Activated T-helper 1 cell treated with anti-CD3 and anti-CD28 coated beads, Interleukin-12 subunit alpha, Interleukin-12 subunit beta, Interleukin-2, Interleukin-4 antibody, amounts not matched to agents 30 ng/mL and 10 ng/mL and 1 ng/mL, durations not matched to agents 14 hours and 24 hours and 36 hours (primary cell): ENCODE measurements at regions not wholly inside any gene's neighbourhood (a gene's known extent, or its start where the extent isn't known, plus 50 kb on each side); places are given as distances from the start of the nearest gene placed in this dataset.

Experiments used
- DNase-seq: peaks from one replicate; pipeline ENCODE4 v3.0.0; 2021; ENCODE audit warnings: low spot score
- H3K27ac Mint-ChIP-seq: one replicate; pipeline ENCODE4 v1.8.0; 2021; ENCODE audit warnings: mild to moderate bottlenecking, mixed read lengths
- H3K27me3 Mint-ChIP-seq: one replicate; pipeline ENCODE4 v1.8.0; 2022; ENCODE audit warnings: mild to moderate bottlenecking, moderate library complexity, mixed read lengths; ENCODE audit not compliant: insufficient read depth
- H3K36me3 Mint-ChIP-seq: one replicate; pipeline ENCODE4 v1.8.0; 2021; ENCODE audit warnings: low read depth, mixed read lengths
- H3K4me1 Mint-ChIP-seq: one replicate; pipeline ENCODE4 v1.8.0; 2021; ENCODE audit warnings: low read depth, mixed read lengths
- H3K4me3 Mint-ChIP-seq: one replicate; pipeline ENCODE4 v1.8.0; 2021; ENCODE audit warnings: mild to moderate bottlenecking, moderate library complexity, mixed read lengths
- H3K9me3 Mint-ChIP-seq: one replicate; pipeline ENCODE4 v1.8.0; 2021; ENCODE audit warnings: mixed read lengths
- intact Hi-C: fragments of 100-400 bp; cut with micrococcal nuclease; formaldehyde crosslinking; loops from one replicate; pipeline ENCODE4 v1.15.1; 2024

GRCh38 chr2:234643407-234643806 lies 146.5 kb upstream of the ARL4C start:
- Mint-ChIP-seq H3K27me3 (peaks cover 2% of the 10 kb centered on the region), H3K9me3 (peaks cover 16% of the 10 kb centered on the region), H3K27ac (no peak overlapping the region), H3K36me3 (no peaks in the 10 kb centered on the region), H3K4me3 (no peak overlapping the region), H3K4me1 (no peaks in the 10 kb centered on the region)
- intact Hi-C loops: no loop called here
- no peak for DNase-seq

- H3K4me1 Mint-ChIP-seq: no peaks in the 10 kb centered on the region
- peaks cover 16% of the 10 kb centered on the region for H3K9me3 Mint-ChIP-seq
- H3K4me3 Mint-ChIP-seq: no peak overlapping the region
- no peaks in the 10 kb centered on the region for H3K36me3 Mint-ChIP-seq
- H3K27ac Mint-ChIP-seq: no peak overlapping the region
- intact Hi-C loops: no loop called here
- peaks cover 2% of the 10 kb centered on the region for H3K27me3 Mint-ChIP-seq
- DNase-seq: no peak
Measured at GRCh38 chr2:234641086-234641485, 144.2 kb upstream of the ARL4C start.

- intact Hi-C loops: no loop called here
- no peaks in the 10 kb centered on the region for H3K36me3 Mint-ChIP-seq
- H3K27me3 Mint-ChIP-seq: peaks cover 2% of the 10 kb centered on the region
- H3K9me3 Mint-ChIP-seq: peaks cover 16% of the 10 kb centered on the region
- no peaks in the 10 kb centered on the region for H3K4me1 Mint-ChIP-seq
- DNase-seq: no peak
- H3K27ac Mint-ChIP-seq: no peak overlapping the region
- no peak overlapping the region for H3K4me3 Mint-ChIP-seq
Measured at GRCh38 chr2:234640657-234641056, 143.8 kb upstream of the ARL4C start.

- H3K27ac Mint-ChIP-seq: no peak overlapping the region
- no peaks in the 10 kb centered on the region for H3K36me3 Mint-ChIP-seq
- no peak overlapping the region for H3K4me3 Mint-ChIP-seq
- intact Hi-C loops: no loop called here
- DNase-seq: no peak
- H3K4me1 Mint-ChIP-seq: no peaks in the 10 kb centered on the region
- H3K27me3 Mint-ChIP-seq: peaks cover 2% of the 10 kb centered on the region
- H3K9me3 Mint-ChIP-seq: peaks cover 16% of the 10 kb centered on the region
Measured at GRCh38 chr2:234638966-234639365, 142.1 kb upstream of the ARL4C start.

- Mint-ChIP-seq H3K27ac (no peak overlapping the region), H3K36me3 (no peaks in the 10 kb centered on the region), H3K27me3 (peaks cover 5% of the 10 kb centered on the region), H3K4me3 (no peak overlapping the region), H3K4me1 (no peaks in the 10 kb centered on the region), H3K9me3 (no peaks in the 10 kb centered on the region)
- intact Hi-C loops: no loop called here
- DNase-seq: no peak
Measured at GRCh38 chr2:234635284-234635683, 138.4 kb upstream of the ARL4C start.

- no peaks in the 10 kb centered on the region for H3K36me3 Mint-ChIP-seq
Measured at GRCh38 chr2:234633581-234634230, 136.8 kb upstream of the ARL4C start.

GRCh38 chr2:234632527-234633391 lies 135.9 kb upstream of the ARL4C start:
- no peak overlapping the region for H3K27ac Mint-ChIP-seq

More at GRCh38 chr2:234633581-234634230, 136.8 kb upstream of the ARL4C start:
- Mint-ChIP-seq H3K27me3 (peaks cover 7% of the 10 kb centered on the region), H3K4me1 (no peaks in the 10 kb centered on the region), H3K27ac (no peak overlapping the region), H3K9me3 (no peaks in the 10 kb centered on the region), H3K4me3 (no peak overlapping the region)
- intact Hi-C loops: no loop called here
- DNase-seq: no peak

GRCh38 chr2:234631646-234632514 lies 135.0 kb upstream of the ARL4C start:
- H3K4me1 Mint-ChIP-seq: no peaks in the 10 kb centered on the region
- H3K27ac Mint-ChIP-seq: no peak overlapping the region
- H3K9me3 Mint-ChIP-seq: no peaks in the 10 kb centered on the region
- intact Hi-C loops: no loop called here
- peaks cover 7% of the 10 kb centered on the region for H3K27me3 Mint-ChIP-seq
- no peak for DNase-seq
- H3K36me3 Mint-ChIP-seq: no peaks in the 10 kb centered on the region
- no peak overlapping the region for H3K4me3 Mint-ChIP-seq

More at GRCh38 chr2:234632527-234633391, 135.9 kb upstream of the ARL4C start:
- Mint-ChIP-seq H3K36me3 (no peaks in the 10 kb centered on the region), H3K9me3 (no peaks in the 10 kb centered on the region), H3K4me3 (no peak overlapping the region), H3K4me1 (no peaks in the 10 kb centered on the region), H3K27me3 (peaks cover 7% of the 10 kb centered on the region)
- intact Hi-C loops: no loop called here
- DNase-seq: no peak

GRCh38 chr2:234630801-234631261 lies 133.9 kb upstream of the ARL4C start:
- Mint-ChIP-seq H3K27ac (no peak overlapping the region), H3K4me1 (no peaks in the 10 kb centered on the region), H3K36me3 (no peaks in the 10 kb centered on the region), H3K4me3 (no peak overlapping the region), H3K27me3 (peaks cover 7% of the 10 kb centered on the region), H3K9me3 (no peaks in the 10 kb centered on the region)
- intact Hi-C loops: no loop called here
- DNase-seq: no peak

GRCh38 chr2:234629596-234629995 lies 132.7 kb upstream of the ARL4C start:
- intact Hi-C loops: no loop called here
- DNase-seq: no peak
- H3K27ac Mint-ChIP-seq: no peak overlapping the region
- no peaks in the 10 kb centered on the region for H3K36me3 Mint-ChIP-seq
- H3K4me1 Mint-ChIP-seq: no peaks in the 10 kb centered on the region
- H3K27me3 Mint-ChIP-seq: peaks cover 12% of the 10 kb centered on the region
- no peak overlapping the region for H3K4me3 Mint-ChIP-seq
- no peaks in the 10 kb centered on the region for H3K9me3 Mint-ChIP-seq

- H3K36me3 Mint-ChIP-seq: no peaks in the 10 kb centered on the region
- no peak for DNase-seq
- H3K9me3 Mint-ChIP-seq: no peaks in the 10 kb centered on the region
- intact Hi-C loops: no loop called here
- peaks cover 18% of the 10 kb centered on the region for H3K27me3 Mint-ChIP-seq
- no peaks in the 10 kb centered on the region for H3K4me1 Mint-ChIP-seq
- no peak overlapping the region for H3K4me3 Mint-ChIP-seq
- H3K27ac Mint-ChIP-seq: no peak overlapping the region
Measured at GRCh38 chr2:234628953-234629352, 132.1 kb upstream of the ARL4C start.

GRCh38 chr2:234627308-234627707 lies 130.4 kb upstream of the ARL4C start:
- no peak for DNase-seq
- H3K9me3 Mint-ChIP-seq: no peaks in the 10 kb centered on the region
- no peaks in the 10 kb centered on the region for H3K4me1 Mint-ChIP-seq
- intact Hi-C loops: no loop called here
- no peak overlapping the region for H3K4me3 Mint-ChIP-seq
- H3K36me3 Mint-ChIP-seq: no peaks in the 10 kb centered on the region
- no peak overlapping the region for H3K27ac Mint-ChIP-seq
- peaks cover 24% of the 10 kb centered on the region for H3K27me3 Mint-ChIP-seq
